NT2/D1 (cell line): ENCODE measurements at regions not wholly inside any gene's neighbourhood (a gene's known extent, or its start where the extent isn't known, plus 50 kb on each side); places are given as distances from the start of the nearest gene placed in this dataset.

Experiments
- SUZ12 ChIP-seq: IDR thresholded peaks from 2 replicates; pipeline ENCODE4 v1.6.1; 2011; ENCODE audit not compliant: insufficient read length, insufficient read depth; ENCODE audit errors: extremely low read depth
- YY1 ChIP-seq: IDR thresholded peaks from 2 replicates; pipeline ENCODE4 v1.6.1; 2011; ENCODE audit not compliant: insufficient read length, insufficient read depth
- ZNF274 ChIP-seq: IDR thresholded peaks from 2 replicates; pipeline ENCODE4 v1.6.1; 2011; ENCODE audit warnings: mild to moderate bottlenecking, low read depth, low read length

- TF ChIP-seq YY1: no peak
- no peak for TF ChIP-seq ZNF274
- TF ChIP-seq SUZ12: no peak
Measured at GRCh38 chr1:103273106-103273505, 164.8 kb upstream of the COL11A1 start.
